SK-N-SH treated with all-trans-retinoic acid at 6 μM for 48 hours (cell line): ENCODE measurements at regions not wholly inside any gene's neighbourhood (a gene's known extent, or its start where the extent isn't known, plus 50 kb on each side); places are given as distances from the start of the nearest gene placed in this dataset.

Experiments
- ARNTL ChIP-seq: fragments of 450-650 bp; formaldehyde crosslinking; IDR thresholded peaks from 2 replicates; pipeline ENCODE4 v1.5.0; 2020; ENCODE audit warnings: low read depth, mild to moderate bottlenecking, moderate library complexity, borderline replicate concordance
- ISL1 ChIP-seq: fragments of 250-450 bp; sonication (Bioruptor Pico); IDR thresholded peaks from 2 replicates; pipeline ENCODE4 v2.1.2; 2022; ENCODE audit warnings: mild to moderate bottlenecking, moderate library complexity
- PPARA ChIP-seq: fragments of 250-450 bp; sonication (Bioruptor Pico); IDR thresholded peaks from 2 replicates; pipeline ENCODE4 v1.5.0; 2020; ENCODE audit warnings: mild to moderate bottlenecking, borderline replicate concordance
- RARB ChIP-seq: fragments of 250-450 bp; sonication (Bioruptor Pico); IDR thresholded peaks from 2 replicates; pipeline ENCODE4 v1.8.0; 2021; ENCODE audit warnings: mild to moderate bottlenecking, moderate library complexity
- TOX ChIP-seq: fragments of 250-450 bp; sonication (Bioruptor Pico); IDR thresholded peaks from 2 replicates; pipeline ENCODE4 v1.8.0; 2021; ENCODE audit warnings: mild to moderate bottlenecking, moderate library complexity, borderline replicate concordance
- ZC3H10 ChIP-seq: fragments of 250-450 bp; sonication (Bioruptor Pico); IDR thresholded peaks from 2 replicates; pipeline ENCODE4 v1.5.1; 2021; ENCODE audit warnings: mild to moderate bottlenecking, moderate library complexity
- ZFP3 ChIP-seq: fragments of 250-450 bp; sonication (Bioruptor Pico); IDR thresholded peaks from 2 replicates; pipeline ENCODE4 v1.5.0; 2020; ENCODE audit warnings: mild to moderate bottlenecking, moderate library complexity
- TF ChIP-seq, protein P1 (sequence below): fragments of 250-450 bp; sonication (Bioruptor Pico); IDR thresholded peaks from 2 replicates; pipeline ENCODE4 v1.8.0; 2021; ENCODE audit warnings: low read depth, mild to moderate bottlenecking, moderate library complexity, borderline replicate concordance
- TF ChIP-seq, protein P2 (sequence below): fragments of 250-450 bp; sonication (Bioruptor Pico); IDR thresholded peaks from 2 replicates; pipeline ENCODE4 v1.5.1; 2020; ENCODE audit warnings: low read depth, mild to moderate bottlenecking, moderate library complexity
- TF ChIP-seq, protein P3 (sequence below): fragments of 250-450 bp; sonication (Bioruptor Pico); IDR thresholded peaks from 2 replicates; pipeline ENCODE4 v1.8.0; 2020; ENCODE audit warnings: mild to moderate bottlenecking, moderate library complexity, borderline replicate concordance

DNA sequence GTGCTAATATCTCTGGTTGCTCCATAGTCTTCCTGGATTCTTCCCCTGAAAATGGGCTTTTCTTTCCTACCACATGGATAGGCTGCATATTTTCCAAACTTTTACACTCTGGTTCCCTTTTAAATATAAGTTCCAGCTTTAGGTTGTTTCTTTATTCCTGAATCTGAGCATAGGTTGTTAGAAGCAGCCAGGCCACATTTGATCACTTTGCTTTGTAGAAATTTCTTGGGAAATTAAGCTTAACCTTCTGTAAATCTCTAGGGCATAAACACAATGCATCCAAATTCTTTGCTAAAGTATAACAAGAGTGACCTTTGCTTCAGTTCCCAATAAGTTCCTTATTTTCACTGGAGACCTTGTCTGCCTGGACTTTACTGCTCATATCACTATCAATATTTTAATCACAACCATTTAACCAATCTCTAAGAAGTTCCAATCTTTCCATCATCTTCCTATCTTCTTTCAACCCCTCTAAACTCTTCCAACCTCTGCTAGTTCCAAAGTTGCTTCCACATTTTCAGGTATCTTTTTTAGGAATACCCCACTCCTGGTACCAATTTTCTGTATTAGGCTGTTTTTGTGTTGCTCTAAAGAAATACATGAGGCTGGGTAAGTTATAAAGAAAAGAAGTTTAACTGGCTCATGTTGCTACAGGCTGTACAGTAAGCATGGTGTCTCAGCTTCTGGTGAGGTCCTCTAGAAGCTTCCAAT is 389.6 kb upstream of the HS6ST1 start:
- no peak for TF ChIP-seq ARNTL (CRISPR knock-in tag)
- no peak for TF ChIP-seq ZFP3 (CRISPR knock-in tag)
- no peak for TF ChIP-seq ZC3H10 (CRISPR knock-in tag)
- TF ChIP-seq, protein P1, sequence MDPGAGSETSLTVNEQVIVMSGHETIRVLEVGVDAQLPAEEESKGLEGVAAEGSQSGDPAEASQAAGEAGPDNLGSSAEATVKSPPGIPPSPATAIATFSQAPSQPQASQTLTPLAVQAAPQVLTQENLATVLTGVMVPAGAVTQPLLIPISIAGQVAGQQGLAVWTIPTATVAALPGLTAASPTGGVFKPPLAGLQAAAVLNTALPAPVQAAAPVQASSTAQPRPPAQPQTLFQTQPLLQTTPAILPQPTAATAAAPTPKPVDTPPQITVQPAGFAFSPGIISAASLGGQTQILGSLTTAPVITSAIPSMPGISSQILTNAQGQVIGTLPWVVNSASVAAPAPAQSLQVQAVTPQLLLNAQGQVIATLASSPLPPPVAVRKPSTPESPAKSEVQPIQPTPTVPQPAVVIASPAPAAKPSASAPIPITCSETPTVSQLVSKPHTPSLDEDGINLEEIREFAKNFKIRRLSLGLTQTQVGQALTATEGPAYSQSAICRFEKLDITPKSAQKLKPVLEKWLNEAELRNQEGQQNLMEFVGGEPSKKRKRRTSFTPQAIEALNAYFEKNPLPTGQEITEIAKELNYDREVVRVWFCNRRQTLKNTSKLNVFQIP (CRISPR knock-in tag): no peak
- no peak for TF ChIP-seq ISL1
- TF ChIP-seq, protein P2, sequence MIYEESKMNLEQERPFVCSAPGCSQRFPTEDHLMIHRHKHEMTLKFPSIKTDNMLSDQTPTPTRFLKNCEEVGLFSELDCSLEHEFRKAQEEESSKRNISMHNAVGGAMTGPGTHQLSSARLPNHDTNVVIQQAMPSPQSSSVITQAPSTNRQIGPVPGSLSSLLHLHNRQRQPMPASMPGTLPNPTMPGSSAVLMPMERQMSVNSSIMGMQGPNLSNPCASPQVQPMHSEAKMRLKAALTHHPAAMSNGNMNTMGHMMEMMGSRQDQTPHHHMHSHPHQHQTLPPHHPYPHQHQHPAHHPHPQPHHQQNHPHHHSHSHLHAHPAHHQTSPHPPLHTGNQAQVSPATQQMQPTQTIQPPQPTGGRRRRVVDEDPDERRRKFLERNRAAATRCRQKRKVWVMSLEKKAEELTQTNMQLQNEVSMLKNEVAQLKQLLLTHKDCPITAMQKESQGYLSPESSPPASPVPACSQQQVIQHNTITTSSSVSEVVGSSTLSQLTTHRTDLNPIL (CRISPR knock-in tag): no peak
- TF ChIP-seq RARB (CRISPR knock-in tag): no peak
- no peak for TF ChIP-seq TOX (CRISPR knock-in tag)
- TF ChIP-seq, protein P3, sequence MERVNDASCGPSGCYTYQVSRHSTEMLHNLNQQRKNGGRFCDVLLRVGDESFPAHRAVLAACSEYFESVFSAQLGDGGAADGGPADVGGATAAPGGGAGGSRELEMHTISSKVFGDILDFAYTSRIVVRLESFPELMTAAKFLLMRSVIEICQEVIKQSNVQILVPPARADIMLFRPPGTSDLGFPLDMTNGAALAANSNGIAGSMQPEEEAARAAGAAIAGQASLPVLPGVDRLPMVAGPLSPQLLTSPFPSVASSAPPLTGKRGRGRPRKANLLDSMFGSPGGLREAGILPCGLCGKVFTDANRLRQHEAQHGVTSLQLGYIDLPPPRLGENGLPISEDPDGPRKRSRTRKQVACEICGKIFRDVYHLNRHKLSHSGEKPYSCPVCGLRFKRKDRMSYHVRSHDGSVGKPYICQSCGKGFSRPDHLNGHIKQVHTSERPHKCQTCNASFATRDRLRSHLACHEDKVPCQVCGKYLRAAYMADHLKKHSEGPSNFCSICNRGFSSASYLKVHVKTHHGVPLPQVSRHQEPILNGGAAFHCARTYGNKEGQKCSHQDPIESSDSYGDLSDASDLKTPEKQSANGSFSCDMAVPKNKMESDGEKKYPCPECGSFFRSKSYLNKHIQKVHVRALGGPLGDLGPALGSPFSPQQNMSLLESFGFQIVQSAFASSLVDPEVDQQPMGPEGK (CRISPR knock-in tag): no peak
- no peak for TF ChIP-seq PPARA (CRISPR knock-in tag)
